BJ (cell line): ENCODE measurements at regions not wholly inside any gene's neighbourhood (a gene's known extent, or its start where the extent isn't known, plus 50 kb on each side); places are given as distances from the start of the nearest gene placed in this dataset.

Experiments used
- CTCF ChIA-PET: fragments of 350-600 bp; formaldehyde crosslinking; extraction: SDS; loops from one replicate; lab custom pipeline; 2021; ENCODE audit warnings: antibody characterized with exemption, inconsistent platforms; lab: Yijun Ruan, JAX
- POLR2A ChIA-PET: fragments of 300-600 bp; sonication (Branson Sonifier 250); formaldehyde crosslinking; extraction: SDS; loops from one replicate; lab custom pipeline; 2021; ENCODE audit warnings: antibody characterized with exemption; lab: Charles Lee
- DNase-seq: peaks from one replicate; pipeline ENCODE4 v3.0.0-alpha.2; 2011; ENCODE audit warnings: low read depth
- H3K27me3 ChIP-seq: 2 replicates; pipeline ENCODE4 v1.6.0; 2011; ENCODE audit warnings: low read length; ENCODE audit not compliant: control insufficient read depth, insufficient read depth
- H3K36me3 ChIP-seq: 2 replicates; pipeline ENCODE4 v1.5.1; 2011; ENCODE audit warnings: low read length; ENCODE audit not compliant: control insufficient read depth, insufficient read depth
- H3K4me3 ChIP-seq: 2 replicates; pipeline ENCODE4 v1.5.1; 2011; ENCODE audit warnings: low read depth, mild to moderate bottlenecking, control low read depth, low read length
- CTCF ChIP-seq: IDR thresholded peaks from 2 replicates; pipeline ENCODE4 v1.5.1; 2011; ENCODE audit warnings: low read depth, mild to moderate bottlenecking, control low read depth, inconsistent platforms, low read length, moderate library complexity; ENCODE audit not compliant: insufficient read depth

- no peak for TF ChIP-seq CTCF
- H3K36me3 ChIP-seq, result no peaks in the 10 kb centered on the region
- no peak for DNase-seq
- H3K4me3 ChIP-seq, result no peak overlapping the region
- POLR2A ChIA-PET, result no interaction called here
- no peaks in the 10 kb centered on the region for H3K27me3 ChIP-seq
- CTCF ChIA-PET, result no interaction called here
These were observed 645.1 kb upstream of the PRKX start for GRCh38 chrX:4358577-4358976.

DNA sequence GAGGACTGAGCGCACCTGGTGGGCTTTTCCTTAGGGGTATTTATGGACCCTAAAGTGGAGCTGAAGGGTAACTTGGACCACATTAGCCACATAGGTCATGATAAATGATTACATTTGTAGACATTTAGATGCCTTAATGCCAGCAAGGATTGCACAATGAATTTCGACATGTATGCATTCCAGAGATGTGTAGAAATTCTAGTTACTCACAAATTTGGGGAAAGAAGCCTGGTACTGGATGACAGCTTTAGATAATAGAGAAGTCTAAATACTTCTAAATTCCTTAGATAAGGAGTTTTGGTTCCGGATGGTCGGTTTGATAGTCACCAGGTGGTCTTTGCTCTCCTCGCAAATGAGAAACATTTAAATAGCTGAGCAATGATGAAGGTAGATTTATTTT lies 609.5 kb upstream of the PRKX start:
- DNase-seq, result no peak
- CTCF ChIA-PET, result no interaction called here
- TF ChIP-seq CTCF, result no peak
- H3K27me3 ChIP-seq, result no peaks in the 10 kb centered on the region
- no peak overlapping the region for H3K4me3 ChIP-seq
- POLR2A ChIA-PET, result no interaction called here
- H3K36me3 ChIP-seq, result no peaks in the 10 kb centered on the region

DNA sequence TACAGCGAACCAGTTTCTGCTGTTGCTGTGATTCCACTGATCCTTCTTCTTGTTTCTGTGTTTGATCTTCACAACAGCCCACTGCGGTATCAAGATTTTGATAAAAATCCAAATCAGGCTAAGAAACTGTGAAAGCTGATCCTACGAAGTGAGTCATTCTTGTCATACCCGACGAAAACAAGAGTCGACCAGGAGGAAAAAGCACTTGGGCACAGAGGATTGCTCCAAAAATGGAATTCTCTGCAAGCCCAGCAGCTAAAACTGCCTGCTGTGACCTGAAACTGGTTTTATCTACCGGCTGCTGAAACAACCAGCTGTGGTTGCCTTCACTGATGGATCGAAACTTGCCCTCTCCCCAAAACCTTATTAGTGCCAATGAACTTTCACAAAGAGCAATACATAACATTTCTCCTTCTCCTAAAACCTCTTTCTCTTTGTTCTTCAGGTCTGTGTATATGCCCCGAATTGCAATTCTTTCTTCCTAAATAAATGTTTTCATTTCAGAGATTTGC lies 607.0 kb upstream of the PRKX start:
- Histone ChIP-seq H3K27me3 (no peaks in the 10 kb centered on the region), H3K36me3 (no peaks in the 10 kb centered on the region), H3K4me3 (no peak overlapping the region)
- CTCF ChIA-PET, result no interaction called here
- POLR2A ChIA-PET, result no interaction called here
- TF ChIP-seq CTCF, result no peak
- DNase-seq, result no peak

DNA sequence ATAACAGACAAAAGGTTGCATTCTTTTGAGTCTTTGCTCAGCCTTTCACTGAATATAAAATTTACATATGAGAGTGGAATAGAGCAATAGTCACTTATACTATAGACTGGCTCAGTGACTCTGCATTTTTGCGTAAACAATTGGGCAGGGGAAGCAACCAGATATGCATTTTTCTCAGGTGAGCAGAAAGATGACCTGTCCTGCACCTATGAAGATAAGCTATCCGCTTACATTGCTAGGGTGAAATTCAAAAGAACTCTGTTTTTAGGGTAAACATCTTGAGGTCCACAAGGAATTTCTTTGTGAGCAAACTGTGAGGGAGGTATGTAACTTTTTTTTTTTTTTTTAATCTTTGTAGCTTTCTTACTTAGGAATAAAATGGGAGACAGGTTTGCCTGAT lies 602.4 kb upstream of the PRKX start:
- no peak for TF ChIP-seq CTCF
- no peaks in the 10 kb centered on the region for H3K27me3 ChIP-seq
- POLR2A ChIA-PET, result no interaction called here
- H3K4me3 ChIP-seq, result no peak overlapping the region
- H3K36me3 ChIP-seq, result no peaks in the 10 kb centered on the region
- no peak for DNase-seq
- CTCF ChIA-PET, result no interaction called here

DNA sequence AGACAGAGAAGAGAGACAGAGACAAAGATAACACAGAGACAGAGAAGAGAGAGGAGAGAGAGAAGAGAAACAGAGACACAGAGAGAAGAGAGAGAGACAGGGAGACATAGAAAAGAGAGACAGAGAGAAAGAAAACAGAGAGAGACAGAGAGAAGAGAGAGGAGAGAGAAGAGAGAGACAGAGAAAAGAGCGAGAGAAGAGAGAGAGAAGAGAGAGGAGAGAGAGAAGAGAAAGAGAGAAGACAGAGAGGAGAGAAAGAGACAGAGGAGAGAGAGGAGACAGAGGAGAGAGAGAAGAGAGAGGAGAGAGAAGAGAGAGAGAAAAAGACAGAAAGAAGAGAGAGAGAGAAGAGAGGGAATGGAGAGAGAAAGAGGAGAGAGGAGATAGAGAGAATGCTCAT lies 601.1 kb upstream of the PRKX start:
- POLR2A ChIA-PET, result no interaction called here
- Histone ChIP-seq H3K4me3 (no peak overlapping the region), H3K27me3 (no peaks in the 10 kb centered on the region), H3K36me3 (no peaks in the 10 kb centered on the region)
- no peak for TF ChIP-seq CTCF
- no peak for DNase-seq
- CTCF ChIA-PET, result no interaction called here
